ENCODE measurements at regions not wholly inside any gene's neighbourhood (a gene's known extent, or its start where the extent isn't known, plus 50 kb on each side); places are given as distances from the start of the nearest gene placed in this dataset.

DNA sequence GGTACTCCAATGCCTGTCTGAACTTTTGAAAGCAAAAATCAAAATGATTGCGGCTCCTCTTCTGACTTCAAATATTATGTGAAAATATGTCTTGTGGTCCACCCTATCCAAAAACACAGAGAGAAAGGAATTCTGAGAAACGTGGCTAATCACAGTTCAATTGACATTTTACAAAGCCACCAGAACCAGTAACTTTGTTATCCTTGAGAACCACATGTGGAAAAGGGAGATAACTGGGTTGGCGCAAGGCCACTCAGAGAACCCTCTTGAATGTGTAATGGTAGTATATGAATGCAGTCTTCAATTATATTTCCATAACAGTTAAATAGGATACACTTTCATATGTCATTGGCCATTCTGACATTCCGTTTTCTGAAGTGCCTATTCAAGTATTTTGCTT lies 1030.0 kb upstream of the TMPRSS15 start:
- no peak for DNase-seq (ENCODE audit: low read depth)
- TF ChIP-seq, protein P1, sequence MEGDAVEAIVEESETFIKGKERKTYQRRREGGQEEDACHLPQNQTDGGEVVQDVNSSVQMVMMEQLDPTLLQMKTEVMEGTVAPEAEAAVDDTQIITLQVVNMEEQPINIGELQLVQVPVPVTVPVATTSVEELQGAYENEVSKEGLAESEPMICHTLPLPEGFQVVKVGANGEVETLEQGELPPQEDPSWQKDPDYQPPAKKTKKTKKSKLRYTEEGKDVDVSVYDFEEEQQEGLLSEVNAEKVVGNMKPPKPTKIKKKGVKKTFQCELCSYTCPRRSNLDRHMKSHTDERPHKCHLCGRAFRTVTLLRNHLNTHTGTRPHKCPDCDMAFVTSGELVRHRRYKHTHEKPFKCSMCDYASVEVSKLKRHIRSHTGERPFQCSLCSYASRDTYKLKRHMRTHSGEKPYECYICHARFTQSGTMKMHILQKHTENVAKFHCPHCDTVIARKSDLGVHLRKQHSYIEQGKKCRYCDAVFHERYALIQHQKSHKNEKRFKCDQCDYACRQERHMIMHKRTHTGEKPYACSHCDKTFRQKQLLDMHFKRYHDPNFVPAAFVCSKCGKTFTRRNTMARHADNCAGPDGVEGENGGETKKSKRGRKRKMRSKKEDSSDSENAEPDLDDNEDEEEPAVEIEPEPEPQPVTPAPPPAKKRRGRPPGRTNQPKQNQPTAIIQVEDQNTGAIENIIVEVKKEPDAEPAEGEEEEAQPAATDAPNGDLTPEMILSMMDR (conservative IDR thresholded peaks at IDR 0.05; ENCODE audit: low read depth, low read length) = no peak
- H3K4me3 ChIP-seq (ENCODE audit: low read length) = no peak overlapping the region

DNA sequence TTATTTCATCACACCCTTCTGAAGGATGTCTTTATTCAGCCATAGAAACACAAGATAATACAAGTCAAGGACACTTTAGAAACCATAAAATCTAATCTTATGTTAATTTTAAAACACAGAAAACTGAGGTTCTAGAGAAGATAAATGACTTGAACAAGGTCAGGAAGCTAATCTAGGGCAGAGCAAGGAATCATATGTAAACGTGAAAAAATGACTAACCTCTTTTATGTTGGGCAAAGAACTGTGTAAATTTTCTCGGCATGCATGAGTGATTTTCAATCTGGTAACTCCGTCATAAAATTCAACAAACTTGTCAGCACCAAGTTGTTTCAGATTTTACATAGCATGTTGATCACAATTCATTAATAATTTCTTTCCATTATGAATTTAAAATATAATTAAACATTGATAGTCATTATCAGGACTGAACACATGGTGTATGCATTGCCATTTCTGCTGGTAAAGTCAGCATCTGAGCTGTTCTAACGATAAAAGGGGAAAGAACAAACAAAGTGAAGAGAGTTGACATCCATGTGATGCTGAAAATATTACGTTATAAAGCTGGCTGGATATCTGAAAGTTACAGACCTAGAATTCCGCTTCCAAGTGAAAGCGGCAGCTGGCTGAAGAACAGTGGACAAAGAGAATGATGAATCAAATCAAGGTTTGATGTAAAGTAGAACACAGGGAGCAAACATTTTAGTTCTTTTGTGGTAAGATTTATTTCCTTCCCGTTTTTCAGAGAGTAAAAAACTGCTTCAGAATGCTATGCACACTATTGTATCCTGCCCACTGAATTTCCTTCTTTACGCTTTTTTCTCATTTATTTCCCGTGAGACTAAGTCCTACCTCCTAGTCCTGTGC lies 1037.4 kb upstream of the TMPRSS15 start:
- no peak for DNase-seq (ENCODE audit: low read depth)
- no peak overlapping the region for H3K4me3 ChIP-seq (ENCODE audit: low read length)
- TF ChIP-seq, protein P1 (conservative IDR thresholded peaks at IDR 0.05; ENCODE audit: low read depth, low read length) = no peak

DNA sequence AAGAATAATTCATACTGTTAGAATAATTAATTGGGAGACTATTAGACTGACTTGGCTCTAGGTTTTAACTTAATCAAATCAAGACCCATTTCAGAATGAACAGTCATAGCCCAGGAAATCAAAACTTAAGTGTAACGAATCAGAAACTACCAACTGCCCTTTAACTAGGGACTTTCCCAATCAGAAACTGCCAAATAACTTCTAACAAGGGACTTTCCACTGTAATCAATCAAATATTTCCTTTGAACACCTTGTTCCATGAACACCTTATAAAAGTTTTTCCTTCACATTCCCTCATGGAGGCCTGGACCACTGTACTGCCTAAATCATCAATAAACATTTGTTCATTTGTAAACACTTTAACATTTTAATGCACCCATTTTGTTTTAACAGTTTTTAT lies 1054.7 kb upstream of the TMPRSS15 start:
- DNase-seq (ENCODE audit: low read depth) = no peak
- TF ChIP-seq, protein P1 (conservative IDR thresholded peaks at IDR 0.05; ENCODE audit: low read depth, low read length) = no peak
- H3K4me3 ChIP-seq (ENCODE audit: low read length) = no peak overlapping the region

DNA sequence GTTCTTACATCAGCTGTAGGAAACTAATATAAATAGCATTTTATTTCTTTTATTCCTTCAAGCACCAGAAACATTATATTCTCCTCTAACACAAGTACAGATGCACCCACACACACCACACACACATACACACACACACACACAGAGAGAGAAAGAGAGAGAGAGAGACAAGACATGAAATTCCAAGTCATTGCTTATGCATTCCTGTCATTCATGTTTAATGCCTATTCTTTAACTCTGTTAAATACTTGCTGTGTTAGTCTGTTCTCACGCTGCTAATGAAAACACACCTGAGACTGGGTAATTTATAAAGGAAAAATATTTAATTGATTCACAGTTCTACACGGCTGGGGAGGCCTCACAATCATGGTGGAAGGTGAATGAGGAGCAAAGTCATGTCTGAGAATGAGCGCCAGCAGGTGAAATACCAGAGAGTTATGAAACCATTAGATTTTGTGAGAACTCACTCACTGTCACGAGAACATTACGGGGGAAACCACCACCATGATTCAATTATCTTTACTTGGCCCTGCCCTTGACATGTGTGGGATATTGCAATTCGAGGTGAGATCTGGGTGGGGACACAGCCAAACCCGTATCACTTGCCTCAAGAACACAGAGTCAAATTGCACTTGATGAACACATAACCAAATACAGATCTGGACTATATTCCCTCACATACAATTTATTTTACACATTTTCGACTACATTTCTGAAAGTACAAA lies 1058.1 kb upstream of the TMPRSS15 start:
- DNase-seq (ENCODE audit: low read depth) = no peak
- TF ChIP-seq, protein P1 (conservative IDR thresholded peaks at IDR 0.05; ENCODE audit: low read depth, low read length) = no peak
- H3K4me3 ChIP-seq (ENCODE audit: low read length) = no peak overlapping the region

DNA sequence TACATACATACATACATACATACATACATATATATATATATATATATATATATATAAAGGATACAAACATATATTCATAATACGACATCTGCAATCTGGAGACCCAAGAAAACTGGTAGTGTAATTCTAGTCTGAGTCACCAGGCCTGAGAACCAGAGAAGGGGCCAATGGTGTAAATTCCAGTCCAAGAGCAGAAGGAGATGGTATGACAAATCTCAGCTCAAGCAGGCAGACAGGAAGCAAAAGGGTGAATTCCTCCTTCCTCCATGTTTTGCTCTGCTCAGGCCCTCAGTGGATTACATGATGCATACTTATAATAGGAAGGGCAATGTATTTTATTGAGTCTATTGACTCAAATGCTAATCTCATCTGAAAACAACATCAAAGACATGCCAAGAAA lies 1060.4 kb upstream of the TMPRSS15 start:
- DNase-seq (ENCODE audit: low read depth) = no peak
- H3K4me3 ChIP-seq (ENCODE audit: low read length) = no peak overlapping the region
- TF ChIP-seq, protein P1 (conservative IDR thresholded peaks at IDR 0.05; ENCODE audit: low read depth, low read length) = no peak

DNA sequence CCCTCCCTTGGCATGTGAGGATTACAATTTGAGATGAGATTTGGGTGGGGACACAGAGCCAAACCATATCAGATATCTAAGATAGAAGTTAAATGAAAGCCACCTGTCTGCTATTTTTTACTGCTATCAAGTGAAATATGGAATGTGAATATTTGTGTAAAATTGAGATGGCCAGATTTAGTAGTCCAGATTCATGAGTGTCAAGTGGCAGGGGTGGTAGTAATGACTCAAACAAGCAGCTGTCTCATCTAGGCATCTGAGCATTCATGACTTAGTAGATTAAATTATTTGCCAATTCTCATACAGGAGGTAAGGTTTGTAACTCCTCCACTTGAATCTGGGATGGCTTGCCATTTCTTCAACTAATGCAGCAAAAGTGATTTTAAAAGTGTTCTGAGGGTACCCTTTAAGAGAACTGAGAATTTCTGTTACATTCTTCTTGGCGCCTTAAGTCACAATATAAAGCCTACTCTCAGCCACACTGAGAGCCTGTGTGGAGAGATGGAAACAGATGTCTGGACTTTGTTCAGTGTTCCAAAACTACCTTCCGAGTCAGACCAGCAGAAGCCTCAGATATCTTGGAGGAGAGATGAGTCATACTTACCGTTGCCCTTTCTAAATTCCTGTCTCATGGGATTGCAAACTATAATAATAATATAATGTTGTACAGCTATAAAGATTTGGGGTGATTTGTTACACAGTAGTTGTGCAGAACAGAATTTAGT lies 1065.6 kb upstream of the TMPRSS15 start:
- H3K4me3 ChIP-seq (ENCODE audit: low read length) = no peak overlapping the region
- TF ChIP-seq, protein P1 (conservative IDR thresholded peaks at IDR 0.05; ENCODE audit: low read depth, low read length) = no peak
- DNase-seq (ENCODE audit: low read depth) = no peak
